ENCODE measurements at regions not wholly inside any gene's neighbourhood (a gene's known extent, or its start where the extent isn't known, plus 50 kb on each side); places are given as distances from the start of the nearest gene placed in this dataset.

- DNase-seq: no peak
Observed at GRCh38 chr12:73372856-73373255, 1100.7 kb downstream of the TRHDE start.

GRCh38 chr12:73374360-73374759 is 1102.2 kb downstream of the TRHDE start:
- DNase-seq: no peak

GRCh38 chr12:73383584-73384222 is 1111.5 kb downstream of the TRHDE start:
- peak; percentile 84 for DNase-seq

GRCh38 chr12:73384592-73384991 is 1112.4 kb downstream of the TRHDE start:
- DNase-seq: peak; percentile 38

GRCh38 chr12:73390261-73390660 is 1118.1 kb downstream of the TRHDE start:
- DNase-seq: no peak

GRCh38 chr12:73413051-73413450 is 1124.6 kb upstream of the ATXN7L3B start:
- DNase-seq: no peak

- no peak for DNase-seq
Observed at GRCh38 chr12:73413974-73414373, 1123.7 kb upstream of the ATXN7L3B start.

- DNase-seq: no peak
Observed at GRCh38 chr12:73414926-73415325, 1122.7 kb upstream of the ATXN7L3B start.

GRCh38 chr12:73418541-73418940 is 1119.1 kb upstream of the ATXN7L3B start:
- DNase-seq: no peak

GRCh38 chr12:73421832-73422231 is 1115.8 kb upstream of the ATXN7L3B start:
- peak; percentile 65 for DNase-seq

GRCh38 chr12:73424484-73424883 is 1113.2 kb upstream of the ATXN7L3B start:
- DNase-seq: no peak

- no peak for DNase-seq
Observed at GRCh38 chr12:73445658-73446324, 1091.8 kb upstream of the ATXN7L3B start.

- DNase-seq: no peak
Observed at GRCh38 chr12:73452672-73453469, 1084.8 kb upstream of the ATXN7L3B start.

- DNase-seq: no peak
Observed at GRCh38 chr12:73460212-73460611, 1077.4 kb upstream of the ATXN7L3B start.

- DNase-seq: no peak
Observed at GRCh38 chr12:73465106-73465505, 1072.5 kb upstream of the ATXN7L3B start.

- DNase-seq: peak; percentile 17
Observed at GRCh38 chr12:73486256-73486655, 1051.4 kb upstream of the ATXN7L3B start.

- no peak for DNase-seq
Observed at GRCh38 chr12:73506611-73507010, 1031.0 kb upstream of the ATXN7L3B start.

- DNase-seq: peak; percentile 38
Observed at GRCh38 chr12:73514672-73515071, 1023.0 kb upstream of the ATXN7L3B start.

- no peak for DNase-seq
Observed at GRCh38 chr12:73517859-73518258, 1019.8 kb upstream of the ATXN7L3B start.

GRCh38 chr12:73529231-73529630 is 1008.4 kb upstream of the ATXN7L3B start:
- DNase-seq: no peak

- DNase-seq: no peak
Observed at GRCh38 chr12:73529954-73530353, 1007.7 kb upstream of the ATXN7L3B start.

GRCh38 chr12:73531752-73532151 is 1005.9 kb upstream of the ATXN7L3B start:
- DNase-seq: no peak

GRCh38 chr12:73547421-73547820 is 990.2 kb upstream of the ATXN7L3B start:
- DNase-seq: peak; percentile 6

GRCh38 chr12:73585136-73585535 is 952.5 kb upstream of the ATXN7L3B start:
- DNase-seq: no peak
